GM19238 (cell line): ENCODE measurements at regions not wholly inside any gene's neighbourhood (a gene's known extent, or its start where the extent isn't known, plus 50 kb on each side); places are given as distances from the start of the nearest gene placed in this dataset.
"Not testable (repeated sequence)": the region's sequence is repeated elsewhere in the genome, so short reads cannot be mapped to it uniquely, and the experiment has no call there.

Source experiments
- DNase-seq: peaks from one replicate; pipeline ENCODE4 v3.0.0; 2011; ENCODE audit warnings: low spot score; ENCODE audit not compliant: insufficient read length

DNA sequence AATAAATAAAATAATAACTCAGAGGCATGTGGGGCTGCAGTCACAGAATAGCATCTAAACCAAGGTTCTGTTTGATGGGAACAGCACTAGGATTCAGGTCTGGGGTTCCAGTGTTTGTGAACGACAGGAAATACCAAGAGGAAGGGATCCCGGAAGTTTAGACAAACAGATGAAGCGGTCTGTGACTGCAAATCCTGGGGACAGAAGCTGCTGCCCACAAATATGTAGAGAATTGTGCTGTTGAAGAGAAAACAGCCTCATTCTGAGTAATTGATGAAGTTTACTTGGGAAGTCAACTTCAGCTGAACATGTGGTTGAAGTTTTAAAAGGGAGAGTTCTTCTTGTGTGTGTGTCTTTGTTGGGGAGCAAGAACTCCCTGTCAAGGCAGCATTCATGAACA, 98.4 kb upstream of the TBX5 start:
- no peak for DNase-seq

GRCh38 chr12:114501474-114501807, 95.5 kb upstream of the TBX5 start:
- no peak for DNase-seq

DNA sequence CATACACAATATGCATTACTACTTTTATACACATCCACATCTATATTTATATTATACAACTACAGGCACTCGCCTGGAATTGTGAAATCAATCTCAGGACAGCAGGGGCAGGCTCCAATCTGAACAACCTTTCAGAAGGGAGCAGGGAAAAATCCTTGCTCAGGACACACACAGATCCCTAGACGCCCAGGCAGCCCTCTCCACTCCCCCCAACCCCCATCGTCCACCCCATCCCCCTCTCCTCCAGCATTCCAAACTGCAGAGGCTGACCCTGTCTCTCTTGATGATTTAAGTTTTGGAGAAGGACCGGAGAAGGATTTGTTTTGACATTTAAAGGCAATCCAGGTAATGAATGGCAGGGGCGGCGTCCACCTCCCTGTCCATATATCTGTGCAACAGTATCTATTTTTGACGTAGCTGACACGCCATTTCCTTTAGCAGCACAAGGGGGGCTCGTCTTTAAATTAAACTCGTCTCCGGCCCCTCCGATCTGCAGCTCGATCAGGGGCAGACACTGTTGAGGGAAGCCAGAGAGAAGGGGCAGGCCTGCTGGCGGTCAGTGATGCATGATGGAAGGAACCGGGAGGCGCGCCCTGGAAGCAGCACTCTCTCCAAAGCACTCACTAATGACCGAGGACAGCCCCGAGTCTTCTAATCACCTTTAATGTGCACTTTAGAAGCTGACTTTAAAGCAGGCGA, 95.0 kb upstream of the TBX5 start:
- no peak for DNase-seq

- no peak for DNase-seq
Observed at GRCh38 chr12:114500131-114500530, 94.2 kb upstream of the TBX5 start.

GRCh38 chr12:114499338-114499737, 93.4 kb upstream of the TBX5 start:
- DNase-seq, result no peak

DNA sequence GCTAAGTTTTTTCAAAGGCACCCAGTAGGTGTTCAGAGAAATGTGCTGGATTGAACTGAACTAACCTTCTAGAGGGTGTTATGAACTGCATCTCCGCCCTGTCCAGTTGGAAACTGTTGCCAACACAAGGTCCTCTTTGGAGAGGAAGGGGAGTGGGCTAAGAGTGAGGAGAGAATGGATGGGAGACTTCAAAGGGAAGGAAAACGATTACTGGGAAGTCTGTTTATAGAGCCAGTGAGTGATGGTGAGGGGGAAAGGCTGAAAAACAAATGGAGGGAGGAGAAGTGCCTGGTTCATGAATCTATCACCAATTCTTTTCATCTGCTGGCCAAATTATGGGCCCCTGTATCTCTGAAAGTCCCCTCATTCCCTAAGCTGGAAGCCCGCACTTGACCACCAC, 86.0 kb upstream of the TBX5 start:
- DNase-seq, result no peak

- not testable (repeated sequence) for DNase-seq
Observed at GRCh38 chr12:114484822-114485459, 79.0 kb upstream of the TBX5 start.

DNA sequence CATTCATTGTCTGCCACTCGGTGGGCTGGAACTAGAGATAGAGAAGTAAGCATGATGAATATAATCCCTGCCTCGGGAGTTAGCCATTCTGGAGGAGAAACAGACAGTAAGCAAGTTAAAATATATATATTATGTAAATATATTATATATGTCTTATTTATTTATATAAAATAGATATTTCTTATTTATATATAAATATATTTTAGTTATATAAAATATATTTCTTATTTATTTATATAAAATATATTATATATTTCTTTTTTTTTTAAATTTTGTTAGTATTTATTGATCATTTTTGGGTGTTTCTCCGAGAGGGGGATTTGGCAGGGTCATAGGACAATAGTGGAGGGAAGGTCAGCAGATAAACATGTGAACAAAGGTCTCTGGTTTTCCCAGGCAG, 78.1 kb upstream of the TBX5 start:
- no peak for DNase-seq

DNA sequence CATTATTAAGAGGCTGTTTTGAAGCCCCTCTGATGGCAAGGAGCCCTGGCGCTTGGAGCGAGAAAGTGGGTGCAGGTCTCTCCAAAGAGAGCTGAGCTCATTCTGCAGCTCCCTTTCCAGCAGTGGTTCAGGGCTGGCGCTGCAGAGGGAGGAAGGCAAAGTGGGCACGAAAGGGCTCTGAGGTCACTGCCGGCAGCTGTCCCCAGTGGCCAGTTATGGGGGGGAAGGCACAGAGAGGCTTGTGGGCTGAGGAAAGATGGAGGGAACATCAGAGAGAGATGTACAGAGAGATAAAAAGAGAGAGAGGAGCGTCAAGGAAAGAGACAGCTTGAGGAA, 75.2 kb upstream of the TBX5 start:
- no peak for DNase-seq

DNA sequence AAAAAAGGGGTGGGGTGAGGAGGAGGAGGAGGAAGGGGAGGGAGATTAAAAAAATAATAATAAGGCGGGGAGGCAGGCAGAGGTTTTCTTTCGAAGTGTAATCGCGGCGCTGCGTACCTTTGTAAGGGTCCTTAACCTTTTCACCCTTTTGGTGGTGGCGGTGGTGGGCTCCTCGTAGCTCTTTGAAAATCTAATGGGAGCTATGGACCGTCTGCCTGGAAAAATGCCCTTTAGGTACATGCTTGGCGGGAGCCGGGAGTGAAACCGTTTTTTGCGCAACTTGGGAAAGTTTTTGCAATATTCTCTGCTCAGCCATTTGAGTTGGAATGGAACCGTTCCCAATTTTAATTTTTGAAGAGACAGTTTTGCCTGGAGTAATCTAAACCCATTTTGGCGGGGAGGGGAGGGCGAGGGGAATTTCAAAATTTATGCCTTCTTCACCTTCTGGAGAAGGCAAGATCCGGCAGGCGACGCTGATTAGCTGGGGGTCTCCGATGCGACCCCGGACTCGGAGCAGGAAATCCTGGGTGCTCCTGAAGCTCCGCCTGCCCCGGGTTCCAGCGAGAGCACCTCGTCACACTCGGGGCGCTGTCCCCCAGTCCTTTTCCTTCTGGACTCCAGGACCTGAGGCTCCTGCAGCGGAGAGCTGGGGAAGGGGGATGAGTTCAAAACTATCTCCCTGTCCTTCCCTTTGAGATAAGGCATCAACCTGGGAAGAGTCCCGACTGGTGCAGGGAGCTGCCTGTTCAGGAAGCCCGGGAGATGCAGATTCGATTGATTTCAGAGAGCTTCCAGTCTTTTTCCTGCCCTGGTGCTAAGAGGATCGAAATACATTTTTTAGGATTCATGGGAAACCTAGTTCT, 74.6 kb upstream of the TBX5 start:
- DNase-seq, result no peak

GRCh38 chr12:114479831-114480230, 73.9 kb upstream of the TBX5 start:
- no peak for DNase-seq

DNA sequence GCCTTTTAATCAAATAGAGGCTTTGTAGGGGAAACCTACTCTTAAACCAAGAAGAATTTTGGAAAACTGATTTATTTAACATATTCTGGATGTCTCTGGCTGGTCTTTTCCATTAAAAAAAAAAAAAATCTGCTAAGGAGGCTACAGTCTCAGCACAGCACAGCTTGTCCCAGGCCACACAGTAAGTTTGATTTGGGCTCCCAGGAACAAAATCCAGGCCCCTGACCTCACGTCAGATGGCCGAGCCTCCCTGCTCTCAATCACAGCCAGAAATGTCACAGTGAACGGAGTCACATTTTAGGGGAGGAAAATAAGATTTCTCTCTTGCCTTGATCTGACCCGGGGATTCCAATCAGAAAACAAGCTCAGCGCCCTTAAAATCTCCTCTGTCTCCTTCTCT, 72.9 kb upstream of the TBX5 start:
- no peak for DNase-seq

DNA sequence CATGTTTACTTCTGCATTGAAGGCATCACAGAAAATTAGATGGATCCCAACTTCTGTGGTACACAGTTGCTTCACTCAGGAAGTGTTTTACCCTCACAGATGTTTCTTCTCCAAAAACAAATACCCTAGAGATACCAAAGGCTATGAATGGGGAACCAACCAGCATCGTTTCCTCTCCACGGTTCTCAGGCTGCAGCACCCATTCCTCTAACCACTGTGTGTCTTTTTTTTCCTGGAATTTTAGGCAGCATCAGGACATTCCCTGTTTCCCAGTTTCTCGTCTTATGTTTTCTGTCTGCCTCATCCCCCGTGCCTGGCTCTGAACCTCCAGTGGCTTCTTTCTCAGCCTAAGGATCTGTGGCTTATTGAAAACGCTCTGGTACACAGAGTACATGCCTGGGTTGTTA, 72.0 kb upstream of the TBX5 start:
- DNase-seq, result no peak

GRCh38 chr12:114476159-114476558, 70.2 kb upstream of the TBX5 start:
- DNase-seq, result no peak

DNA sequence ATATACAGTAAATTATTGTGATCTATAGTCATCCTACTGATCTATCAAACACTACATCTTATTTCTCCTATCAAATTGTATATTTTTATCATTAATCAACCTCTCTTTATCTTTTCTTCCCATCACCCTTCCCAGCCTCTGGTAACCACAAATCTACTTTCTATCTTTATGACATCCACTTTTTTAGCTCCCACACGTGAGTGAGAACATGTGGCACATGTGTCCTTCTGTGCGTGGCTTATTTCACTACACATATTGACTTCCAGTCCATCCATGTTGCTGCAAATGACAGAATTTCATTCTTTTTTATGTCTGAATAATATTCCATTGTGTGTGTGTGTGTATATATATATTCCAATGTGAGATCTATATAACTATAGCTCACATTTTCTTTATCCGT, 67.8 kb upstream of the TBX5 start:
- no peak for DNase-seq

DNA sequence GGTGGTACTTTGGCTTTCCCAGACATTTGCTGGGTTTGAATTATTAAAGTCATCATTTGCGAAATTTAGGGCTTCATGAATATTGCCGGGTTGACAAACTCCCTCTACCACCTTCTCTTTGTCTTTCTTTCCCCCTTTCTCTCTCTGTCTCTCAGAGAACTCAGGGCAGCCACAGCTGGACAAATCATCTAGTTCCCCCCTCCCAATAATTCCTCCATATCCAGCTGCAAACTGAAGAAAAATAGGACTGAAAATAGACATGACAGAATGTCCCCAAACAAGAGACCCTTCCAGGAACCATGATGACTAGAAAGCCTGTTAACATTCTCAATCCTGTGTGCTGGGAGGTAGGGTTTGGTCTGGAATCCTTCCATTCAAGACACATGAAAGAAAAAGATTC, 67.1 kb upstream of the TBX5 start:
- DNase-seq, result no peak

- no peak for DNase-seq
Observed at GRCh38 chr12:114457620-114458019, 51.7 kb upstream of the TBX5 start.
